ENCODE measurements at regions not wholly inside any gene's neighbourhood (a gene's known extent, or its start where the extent isn't known, plus 50 kb on each side); places are given as distances from the start of the nearest gene placed in this dataset.

DNA sequence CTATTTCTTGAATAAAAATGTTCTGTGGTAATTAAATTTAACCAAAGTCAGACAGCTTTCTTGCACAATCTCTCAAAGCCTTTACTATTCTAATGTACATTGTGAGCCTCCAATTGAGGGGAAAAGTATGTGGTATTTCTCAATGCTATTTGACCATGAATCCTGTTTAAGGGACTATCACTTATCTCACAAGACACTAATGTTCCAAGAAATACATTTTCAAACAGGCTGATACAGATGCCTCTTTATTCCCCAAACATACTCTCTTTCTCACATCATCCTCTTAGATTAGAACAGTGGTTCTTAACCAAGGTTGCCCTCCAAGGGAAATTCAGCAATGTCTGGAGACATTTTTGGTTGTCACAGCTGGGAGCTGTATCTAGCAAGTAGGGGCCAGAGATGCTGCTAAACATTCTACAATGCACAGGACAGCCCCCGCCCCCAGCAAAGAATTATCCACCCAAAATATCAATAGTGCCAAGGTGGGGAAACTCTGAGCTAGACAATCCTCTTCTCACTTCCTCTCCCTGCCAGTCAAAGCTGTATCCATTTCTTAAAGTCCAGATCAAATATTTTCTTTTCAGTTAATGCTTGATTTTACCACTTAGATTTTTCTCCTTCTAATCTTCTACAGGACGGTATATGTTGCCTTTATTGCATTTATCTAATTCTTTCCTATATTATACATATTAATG lies 129.2 kb upstream of the TRIM2 start:
- TF ChIP-seq, protein P1, sequence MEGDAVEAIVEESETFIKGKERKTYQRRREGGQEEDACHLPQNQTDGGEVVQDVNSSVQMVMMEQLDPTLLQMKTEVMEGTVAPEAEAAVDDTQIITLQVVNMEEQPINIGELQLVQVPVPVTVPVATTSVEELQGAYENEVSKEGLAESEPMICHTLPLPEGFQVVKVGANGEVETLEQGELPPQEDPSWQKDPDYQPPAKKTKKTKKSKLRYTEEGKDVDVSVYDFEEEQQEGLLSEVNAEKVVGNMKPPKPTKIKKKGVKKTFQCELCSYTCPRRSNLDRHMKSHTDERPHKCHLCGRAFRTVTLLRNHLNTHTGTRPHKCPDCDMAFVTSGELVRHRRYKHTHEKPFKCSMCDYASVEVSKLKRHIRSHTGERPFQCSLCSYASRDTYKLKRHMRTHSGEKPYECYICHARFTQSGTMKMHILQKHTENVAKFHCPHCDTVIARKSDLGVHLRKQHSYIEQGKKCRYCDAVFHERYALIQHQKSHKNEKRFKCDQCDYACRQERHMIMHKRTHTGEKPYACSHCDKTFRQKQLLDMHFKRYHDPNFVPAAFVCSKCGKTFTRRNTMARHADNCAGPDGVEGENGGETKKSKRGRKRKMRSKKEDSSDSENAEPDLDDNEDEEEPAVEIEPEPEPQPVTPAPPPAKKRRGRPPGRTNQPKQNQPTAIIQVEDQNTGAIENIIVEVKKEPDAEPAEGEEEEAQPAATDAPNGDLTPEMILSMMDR (IDR thresholded peaks at IDR 0.05), result no peak
- TF ChIP-seq POLR2A (IDR thresholded peaks at IDR 0.05), result no peak
